K562 (cell line): ENCODE measurements at regions not wholly inside any gene's neighbourhood (a gene's known extent, or its start where the extent isn't known, plus 50 kb on each side); places are given as distances from the start of the nearest gene placed in this dataset.

Experiments
- ATAC-seq: fragments of 200-7000 bp; cut with Tn5 transposase; 3 replicates; pipeline ENCODE4 v1.9.1; 2020; ENCODE audit warnings: moderate library complexity
- BruUV-seq: library from RNA; stranded (reverse); fragments of 400-500 nt; replicated peaks from 2 replicates; lab custom pipeline; 2021; lab: Mats Ljungman, UMichigan
- CTCF ChIA-PET: fragments of 300-600 bp; formaldehyde crosslinking; extraction: SDS; loops from one replicate; lab custom pipeline; 2021; ENCODE audit warnings: low intra/inter-chr PET ratio; lab: Yijun Ruan, JAX
- POLR2A ChIA-PET: fragments of 300-600, 350-650 bp; sonication (Branson Sonifier 250); formaldehyde crosslinking; extraction: SDS; loops from one replicate; lab custom pipeline; 2021; ENCODE audit warnings: antibody characterized with exemption, inconsistent platforms; lab: Yijun Ruan, JAX
- DNase-seq, 4 experiments: peaks; one replicate each; pipeline versions ENCODE4 v3.0.0 to v3.0.0-alpha.2; 2011 to 2018; ENCODE audit warnings: low spot score in 3 of 4, mixed read lengths in 3 of 4; ENCODE audit errors: extremely low read depth in 1 of 4
- FAIRE-seq: peaks from 2 replicates; lab custom pipeline; 2011; peaks lifted over from hg19 to GRCh38; lab: Jason Lieb, UNC
- H2AFZ ChIP-seq: 2 replicates; pipeline ENCODE4 v1.6.0; 2011; ENCODE audit warnings: low read depth, low read length, control low read depth, inconsistent platforms
- H3K27ac ChIP-seq: fragments of 200-600 bp; 3 replicates; pipeline ENCODE4 v1.8.0; 2011; ENCODE audit warnings: low read depth, mild to moderate bottlenecking, control low read depth, inconsistent platforms, low read length, moderate library complexity, mixed read lengths; ENCODE audit errors: extremely low read depth
- H3K27me3 ChIP-seq, 2 experiments: fragments of 300-600 bp in 1 of 2; 2 replicates in 1 of 2; 3 replicates in 1 of 2; pipeline versions ENCODE4 v1.6.0 to v1.8.0; 2011; ENCODE audit warnings: inconsistent platforms in 2 of 2, low read length in 2 of 2, mild to moderate bottlenecking in 1 of 2, mixed read lengths in 1 of 2, moderate library complexity in 1 of 2; ENCODE audit not compliant: control insufficient read depth in 2 of 2, insufficient read depth in 2 of 2
- H3K36me3 ChIP-seq: fragments of 300-600 bp; 3 replicates; pipeline ENCODE4 v1.8.0; 2011; ENCODE audit warnings: mild to moderate bottlenecking, low read length, inconsistent platforms; ENCODE audit not compliant: control insufficient read depth, insufficient read depth
- H3K4me1 ChIP-seq, 2 experiments: fragments of 200-600 bp in 1 of 2; replicated peaks in 1 of 2; 2 replicates in 1 of 2; 3 replicates in 1 of 2; pipeline versions ENCODE4 v1.5.1 to v1.8.0; 2011; ENCODE audit warnings: inconsistent platforms in 2 of 2, low read length in 2 of 2, mild to moderate bottlenecking in 1 of 2, mixed read lengths in 1 of 2, moderate library complexity in 1 of 2; ENCODE audit not compliant: control insufficient read depth in 2 of 2, insufficient read depth in 2 of 2
- H3K4me2 ChIP-seq: 2 replicates; pipeline ENCODE4 v1.6.1; 2011; ENCODE audit warnings: low read length, control low read depth, inconsistent platforms, mixed read lengths; ENCODE audit not compliant: insufficient read depth
- H3K4me3 ChIP-seq: fragments of 200-600 bp; sonication (generic), shearing (Covaris generic); 2 replicates; pipeline ENCODE4 v1.5.1; 2016; ENCODE audit warnings: control low read depth, inconsistent platforms
- H3K79me2 ChIP-seq: fragments of 200-600 bp; 3 replicates; pipeline ENCODE4 v1.8.0; 2011; ENCODE audit warnings: low read length, inconsistent platforms; ENCODE audit not compliant: control insufficient read depth, insufficient read depth
- H3K9ac ChIP-seq, 2 experiments: 2 replicates each; pipeline versions ENCODE4 v1.6.0 to v1.6.1; 2011; ENCODE audit warnings: low read depth in 2 of 2, low read length in 2 of 2, control low read depth in 1 of 2, inconsistent platforms in 1 of 2, mild to moderate bottlenecking in 1 of 2, mixed read lengths in 1 of 2; ENCODE audit not compliant: insufficient read depth in 1 of 2
- H3K9me1 ChIP-seq: one replicate; pipeline ENCODE4 v1.6.0; 2011; ENCODE audit warnings: inconsistent platforms, mild to moderate bottlenecking, low read length, moderate library complexity; ENCODE audit not compliant: control insufficient read depth, insufficient read depth
- H3K9me3 ChIP-seq: replicated peaks from 2 replicates; pipeline ENCODE4 v1.5.1; 2011; ENCODE audit warnings: low read depth, low read length, inconsistent platforms; ENCODE audit not compliant: control insufficient read depth, insufficient read depth
- H4K20me1 ChIP-seq: replicated peaks from 2 replicates; pipeline ENCODE4 v1.6.1; 2011; ENCODE audit warnings: low read length, inconsistent platforms, mixed read lengths; ENCODE audit not compliant: control insufficient read depth, insufficient read depth
- ADNP ChIP-seq: fragments of 200-800 bp; sonication (Bioruptor generic); IDR thresholded peaks from 2 replicates; pipeline ENCODE4 v1.6.1; 2016; ENCODE audit warnings: missing genetic modification characterization, missing compliant biosample characterization
- ATF1 ChIP-seq, 2 experiments: fragments of 450-650 bp in 1 of 2; IDR thresholded peaks; 2 replicates each; pipeline ENCODE4 v1.6.1; 2016; ENCODE audit warnings: missing compliant biosample characterization in 1 of 2, missing genetic modification characterization in 1 of 2
- FOXA1 ChIP-seq: fragments of 450-650 bp; IDR thresholded peaks from 2 replicates; pipeline ENCODE4 v1.6.1; 2016; ENCODE audit warnings: mild to moderate bottlenecking, borderline replicate concordance
- HMG20A ChIP-seq: fragments of 450-650 bp; formaldehyde crosslinking; conservative IDR thresholded peaks from 2 replicates; pipeline ENCODE4 v1.4.0; 2020; ENCODE audit warnings: mild to moderate bottlenecking, mixed read lengths
- KLF16 ChIP-seq: IDR thresholded peaks from 2 replicates; pipeline ENCODE4 v1.6.1; 2016; ENCODE audit warnings: antibody characterized with exemption
- LARP7 ChIP-seq: fragments of 450-650 bp; IDR thresholded peaks from 2 replicates; pipeline ENCODE4 v1.6.1; 2016
- POLR2G ChIP-seq: fragments of 200-400 bp; formaldehyde crosslinking; IDR thresholded peaks from 2 replicates; pipeline ENCODE4 v1.6.1; 2017; ENCODE audit warnings: low read depth, mild to moderate bottlenecking, antibody characterized with exemption, low read length, moderate library complexity
- XRCC4 ChIP-seq: IDR thresholded peaks from one replicate; pipeline ENCODE4 v1.6.1; 2011; ENCODE audit not compliant: insufficient read depth, insufficient read length; ENCODE audit errors: extremely low read depth
- ZBED1 ChIP-seq: IDR thresholded peaks from 2 replicates; pipeline ENCODE4 v1.6.1; 2014
- ZBTB9 ChIP-seq: fragments of 450-650 bp; formaldehyde crosslinking; IDR thresholded peaks from 2 replicates; pipeline ENCODE4 v1.4.0; 2020; ENCODE audit warnings: mild to moderate bottlenecking, moderate library complexity
- WGBS: fragments of 100-300 bp; shearing (Covaris generic); methylation state at CpG from one replicate; pipeline ENCODE4 v1.1.6; 2016; ENCODE audit warnings: low coverage, mixed read lengths; ENCODE audit not compliant: insufficient coverage; ENCODE audit errors: missing lambda C conversion rate; 5-methylcytosine and 5-hydroxymethylcytosine counted together
- in situ Hi-C: fragments of 300-500 bp; cut with MboI; formaldehyde crosslinking; loops from 4 replicates; pipeline ENCODE4 v1.15.0; 2018; ENCODE audit warnings: inconsistent platforms, mixed read lengths
- intact Hi-C: fragments of 100-400 bp; cut with micrococcal nuclease; formaldehyde crosslinking; loops from 2 replicates; pipeline ENCODE4 v1.14.2; 2022
- TF ChIP-seq, protein P1 (sequence below): fragments of 250-450 bp; sonication (Bioruptor Pico); IDR thresholded peaks from 2 replicates; pipeline ENCODE4 v1.8.0; 2021; ENCODE audit warnings: borderline replicate concordance, mild to moderate bottlenecking, moderate library complexity; ENCODE audit not compliant: poor library complexity, severe bottlenecking
- TF ChIP-seq, protein P2 (sequence below): IDR thresholded peaks from 2 replicates; pipeline ENCODE4 v1.6.1; 2011; ENCODE audit warnings: borderline replicate concordance, low read depth, mild to moderate bottlenecking, moderate library complexity, low read length; ENCODE audit not compliant: insufficient read depth, poor library complexity, severe bottlenecking
- TF ChIP-seq, protein P3 (sequence below): sonication (generic); formaldehyde crosslinking; IDR thresholded peaks from 2 replicates; pipeline ENCODE4 v1.8.1; 2023; ENCODE audit warnings: mild to moderate bottlenecking, missing genetic modification reagents
- TF ChIP-seq, protein P4 (sequence below), 3 experiments: IDR thresholded peaks in 2 of 3; conservative IDR thresholded peaks in 1 of 3; 2 replicates each; pipeline ENCODE4 v1.5.1; 2011 to 2012; ENCODE audit warnings: low read length in 3 of 3, mild to moderate bottlenecking in 3 of 3, control low read depth in 2 of 3, improper control_type of control experiment in 1 of 3, inconsistent platforms in 1 of 3, low read depth in 1 of 3, mixed read lengths in 1 of 3, moderate library complexity in 1 of 3; ENCODE audit not compliant: insufficient read depth in 2 of 3

GRCh38 chr2:188085421-188085820 is 206.3 kb upstream of the GULP1 start (continued):
- TF ChIP-seq ZBTB9 (no peak), LARP7 (no peak), FOXA1 (no peak), KLF16 (no peak)
- TF ChIP-seq, protein P1, sequence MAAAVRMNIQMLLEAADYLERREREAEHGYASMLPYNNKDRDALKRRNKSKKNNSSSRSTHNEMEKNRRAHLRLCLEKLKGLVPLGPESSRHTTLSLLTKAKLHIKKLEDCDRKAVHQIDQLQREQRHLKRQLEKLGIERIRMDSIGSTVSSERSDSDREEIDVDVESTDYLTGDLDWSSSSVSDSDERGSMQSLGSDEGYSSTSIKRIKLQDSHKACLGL (CRISPR knock-in tag): no peak
- TF ChIP-seq, protein P2, sequence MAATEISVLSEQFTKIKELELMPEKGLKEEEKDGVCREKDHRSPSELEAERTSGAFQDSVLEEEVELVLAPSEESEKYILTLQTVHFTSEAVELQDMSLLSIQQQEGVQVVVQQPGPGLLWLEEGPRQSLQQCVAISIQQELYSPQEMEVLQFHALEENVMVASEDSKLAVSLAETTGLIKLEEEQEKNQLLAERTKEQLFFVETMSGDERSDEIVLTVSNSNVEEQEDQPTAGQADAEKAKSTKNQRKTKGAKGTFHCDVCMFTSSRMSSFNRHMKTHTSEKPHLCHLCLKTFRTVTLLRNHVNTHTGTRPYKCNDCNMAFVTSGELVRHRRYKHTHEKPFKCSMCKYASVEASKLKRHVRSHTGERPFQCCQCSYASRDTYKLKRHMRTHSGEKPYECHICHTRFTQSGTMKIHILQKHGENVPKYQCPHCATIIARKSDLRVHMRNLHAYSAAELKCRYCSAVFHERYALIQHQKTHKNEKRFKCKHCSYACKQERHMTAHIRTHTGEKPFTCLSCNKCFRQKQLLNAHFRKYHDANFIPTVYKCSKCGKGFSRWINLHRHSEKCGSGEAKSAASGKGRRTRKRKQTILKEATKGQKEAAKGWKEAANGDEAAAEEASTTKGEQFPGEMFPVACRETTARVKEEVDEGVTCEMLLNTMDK: no peak

- no peak for FAIRE-seq
- TF ChIP-seq ZBED1 (no peak), XRCC4 (no peak), POLR2G (no peak), ADNP (tag) (no peak), HMG20A (no peak), ATF1 (CRISPR knock-in tag; IDR thresholded peaks at IDR 0.05) (no peak), ATF1 (tag; IDR thresholded peaks at IDR 0.05) (no peak)
- TF ChIP-seq, protein P3, sequence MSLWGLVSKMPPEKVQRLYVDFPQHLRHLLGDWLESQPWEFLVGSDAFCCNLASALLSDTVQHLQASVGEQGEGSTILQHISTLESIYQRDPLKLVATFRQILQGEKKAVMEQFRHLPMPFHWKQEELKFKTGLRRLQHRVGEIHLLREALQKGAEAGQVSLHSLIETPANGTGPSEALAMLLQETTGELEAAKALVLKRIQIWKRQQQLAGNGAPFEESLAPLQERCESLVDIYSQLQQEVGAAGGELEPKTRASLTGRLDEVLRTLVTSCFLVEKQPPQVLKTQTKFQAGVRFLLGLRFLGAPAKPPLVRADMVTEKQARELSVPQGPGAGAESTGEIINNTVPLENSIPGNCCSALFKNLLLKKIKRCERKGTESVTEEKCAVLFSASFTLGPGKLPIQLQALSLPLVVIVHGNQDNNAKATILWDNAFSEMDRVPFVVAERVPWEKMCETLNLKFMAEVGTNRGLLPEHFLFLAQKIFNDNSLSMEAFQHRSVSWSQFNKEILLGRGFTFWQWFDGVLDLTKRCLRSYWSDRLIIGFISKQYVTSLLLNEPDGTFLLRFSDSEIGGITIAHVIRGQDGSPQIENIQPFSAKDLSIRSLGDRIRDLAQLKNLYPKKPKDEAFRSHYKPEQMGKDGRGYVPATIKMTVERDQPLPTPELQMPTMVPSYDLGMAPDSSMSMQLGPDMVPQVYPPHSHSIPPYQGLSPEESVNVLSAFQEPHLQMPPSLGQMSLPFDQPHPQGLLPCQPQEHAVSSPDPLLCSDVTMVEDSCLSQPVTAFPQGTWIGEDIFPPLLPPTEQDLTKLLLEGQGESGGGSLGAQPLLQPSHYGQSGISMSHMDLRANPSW (CRISPR knock-in tag): no peak
- TF ChIP-seq, protein P4, sequence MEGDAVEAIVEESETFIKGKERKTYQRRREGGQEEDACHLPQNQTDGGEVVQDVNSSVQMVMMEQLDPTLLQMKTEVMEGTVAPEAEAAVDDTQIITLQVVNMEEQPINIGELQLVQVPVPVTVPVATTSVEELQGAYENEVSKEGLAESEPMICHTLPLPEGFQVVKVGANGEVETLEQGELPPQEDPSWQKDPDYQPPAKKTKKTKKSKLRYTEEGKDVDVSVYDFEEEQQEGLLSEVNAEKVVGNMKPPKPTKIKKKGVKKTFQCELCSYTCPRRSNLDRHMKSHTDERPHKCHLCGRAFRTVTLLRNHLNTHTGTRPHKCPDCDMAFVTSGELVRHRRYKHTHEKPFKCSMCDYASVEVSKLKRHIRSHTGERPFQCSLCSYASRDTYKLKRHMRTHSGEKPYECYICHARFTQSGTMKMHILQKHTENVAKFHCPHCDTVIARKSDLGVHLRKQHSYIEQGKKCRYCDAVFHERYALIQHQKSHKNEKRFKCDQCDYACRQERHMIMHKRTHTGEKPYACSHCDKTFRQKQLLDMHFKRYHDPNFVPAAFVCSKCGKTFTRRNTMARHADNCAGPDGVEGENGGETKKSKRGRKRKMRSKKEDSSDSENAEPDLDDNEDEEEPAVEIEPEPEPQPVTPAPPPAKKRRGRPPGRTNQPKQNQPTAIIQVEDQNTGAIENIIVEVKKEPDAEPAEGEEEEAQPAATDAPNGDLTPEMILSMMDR (IDR thresholded peaks at IDR 0.05 in 2 of 3, conservative IDR thresholded peaks at IDR 0.05 in 1 of 3; ENCODE audit: insufficient read depth in 2 of 3, low read depth in 1 of 3, low read length in 3 of 3): no peak
Observed at GRCh38 chr2:188089901-188090300, 201.8 kb upstream of the GULP1 start.

More at GRCh38 chr2:188089901-188090300, 201.8 kb upstream of the GULP1 start:
- WGBS: 3% methylated on average over 2 of the region's 2 CpGs
- DNase-seq (no peak), ATAC-seq (no peak)
- ChIA-PET CTCF (no interaction called here), POLR2A (no interaction called here)
- H3K27ac ChIP-seq: no peak overlapping the region
- H3K27me3 ChIP-seq: no peaks in the 10 kb centered on the region
- H3K9me1 ChIP-seq: no peaks in the 10 kb centered on the region
- H4K20me1 ChIP-seq: no peaks in the 10 kb centered on the region
- H3K4me2 ChIP-seq: no peak overlapping the region
- no peaks in the 10 kb centered on the region for H3K4me1 ChIP-seq
- intact Hi-C loops: no loop called here
- BruUV-seq: no TSS peak
- H3K4me3 ChIP-seq: no peak overlapping the region
- no peaks in the 10 kb centered on the region for H3K79me2 ChIP-seq
- H3K36me3 ChIP-seq: no peaks in the 10 kb centered on the region
- no peaks in the 10 kb centered on the region for H3K9me3 ChIP-seq
- H3K9ac ChIP-seq: no peak overlapping the region
- no peak overlapping the region for H2AFZ ChIP-seq
- in situ Hi-C loops: no loop called here
